ENCODE measurements at regions not wholly inside any gene's neighbourhood (a gene's known extent, or its start where the extent isn't known, plus 50 kb on each side); places are given as distances from the start of the nearest gene placed in this dataset.
"Not testable (repeated sequence)": the region's sequence is repeated elsewhere in the genome, so short reads cannot be mapped to it uniquely, and the experiment has no call there.

DNA sequence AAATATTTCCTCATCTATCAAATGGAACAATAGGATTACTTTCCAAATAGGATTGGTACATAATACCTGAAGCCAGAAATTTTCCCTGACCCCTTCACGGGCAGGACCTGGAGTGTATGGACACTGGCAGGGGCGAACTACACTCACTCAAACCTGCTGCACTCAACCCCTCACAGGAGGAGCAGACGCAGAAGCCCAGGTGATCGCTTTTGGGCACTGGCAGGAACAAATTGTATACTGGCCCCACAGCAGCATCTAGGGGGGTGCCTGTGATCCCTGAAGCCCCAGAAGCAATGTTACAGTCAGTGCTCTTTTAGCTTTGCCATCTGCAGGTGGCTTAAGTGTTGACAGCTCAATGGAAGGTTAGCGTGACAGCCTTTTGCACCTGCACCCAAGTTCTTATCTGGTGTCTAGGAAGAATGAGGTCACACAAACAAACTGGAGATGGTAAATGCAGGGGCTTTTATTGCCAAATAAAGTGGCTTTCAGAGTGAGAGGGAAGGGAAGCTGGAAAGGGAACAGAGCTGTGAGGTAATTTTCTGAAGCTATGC, 199.2 kb upstream of the NEGR1 start:
- no peak for DNase-seq

- DNase-seq, result no peak
Measured at GRCh38 chr1:72466376-72466775, 184.0 kb upstream of the NEGR1 start.

DNA sequence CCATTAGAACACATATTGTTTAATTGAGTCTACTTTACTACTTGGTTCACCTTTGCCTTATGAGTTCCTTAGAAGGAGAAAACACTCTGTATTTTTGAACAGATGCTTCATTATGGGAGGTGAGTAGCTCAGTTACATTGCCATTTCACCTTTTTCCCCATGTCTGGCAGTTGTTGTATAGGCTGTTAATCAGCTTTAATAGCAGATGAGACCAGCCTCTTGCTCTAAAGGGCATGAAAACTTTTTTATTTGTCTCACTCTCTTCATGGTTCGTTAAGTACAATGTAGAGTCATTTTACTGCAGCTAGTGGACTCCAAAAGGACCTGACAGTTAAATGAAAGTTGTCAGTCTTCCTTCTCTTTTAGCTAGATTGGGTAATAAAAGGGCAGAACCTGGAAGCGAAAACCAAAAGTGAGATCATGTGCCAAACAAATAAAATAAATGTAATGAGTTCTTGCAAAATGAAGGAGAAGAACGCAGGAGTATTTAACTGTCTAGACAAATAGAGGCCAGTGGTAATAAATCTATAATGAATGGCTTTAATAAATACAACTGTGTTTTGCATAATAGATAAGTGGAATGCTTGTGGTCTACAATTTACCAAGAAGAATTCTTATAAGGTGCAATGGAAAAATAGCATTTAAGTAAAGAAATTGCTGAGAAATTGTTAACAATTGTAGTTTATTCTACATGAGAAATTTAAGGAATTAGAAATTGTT, 180.0 kb upstream of the NEGR1 start:
- no peak for DNase-seq

- DNase-seq, result no peak
Measured at GRCh38 chr1:72442262-72442661, 159.9 kb upstream of the NEGR1 start.

- no peak for DNase-seq
Measured at GRCh38 chr1:72439036-72439435, 156.7 kb upstream of the NEGR1 start.

- no peak for DNase-seq
Measured at GRCh38 chr1:72438270-72438669, 155.9 kb upstream of the NEGR1 start.

DNA sequence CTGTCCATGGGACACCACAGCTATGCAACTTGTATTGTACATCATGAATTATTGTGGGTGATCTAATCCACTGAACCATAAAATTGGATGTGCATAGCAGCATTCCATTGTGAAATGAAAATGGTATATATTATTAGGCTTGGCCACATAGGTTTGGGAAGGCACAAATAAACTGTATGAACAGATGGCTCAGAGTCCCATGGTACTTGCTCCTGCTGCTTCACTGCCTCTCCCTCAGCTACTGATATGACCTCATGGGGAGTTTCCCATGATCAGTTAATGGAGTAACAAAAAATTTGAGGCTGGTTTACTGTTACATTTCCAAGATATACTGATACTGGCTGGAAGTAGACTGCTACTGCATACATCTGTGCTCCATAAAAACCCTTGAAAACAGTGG, 152.7 kb upstream of the NEGR1 start:
- no peak for DNase-seq

DNA sequence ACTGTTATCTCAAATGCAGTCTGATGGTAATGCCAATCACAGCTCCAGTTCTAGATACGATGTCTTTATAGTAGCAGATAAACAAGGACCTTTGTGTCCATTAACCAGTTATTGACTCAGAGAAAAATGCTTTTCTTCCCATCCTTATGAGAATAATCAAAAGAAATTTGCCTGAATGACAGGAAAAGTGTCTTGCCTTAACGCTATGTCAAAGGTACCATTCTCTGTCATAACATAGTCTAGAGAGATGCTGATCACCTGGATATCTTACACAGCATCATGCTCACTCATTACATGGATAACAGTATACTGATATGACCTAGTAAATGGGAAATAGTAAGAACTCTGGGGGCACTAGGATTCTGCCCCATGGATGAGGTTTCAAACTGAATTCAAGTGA, 151.7 kb upstream of the NEGR1 start:
- no peak for DNase-seq

DNA sequence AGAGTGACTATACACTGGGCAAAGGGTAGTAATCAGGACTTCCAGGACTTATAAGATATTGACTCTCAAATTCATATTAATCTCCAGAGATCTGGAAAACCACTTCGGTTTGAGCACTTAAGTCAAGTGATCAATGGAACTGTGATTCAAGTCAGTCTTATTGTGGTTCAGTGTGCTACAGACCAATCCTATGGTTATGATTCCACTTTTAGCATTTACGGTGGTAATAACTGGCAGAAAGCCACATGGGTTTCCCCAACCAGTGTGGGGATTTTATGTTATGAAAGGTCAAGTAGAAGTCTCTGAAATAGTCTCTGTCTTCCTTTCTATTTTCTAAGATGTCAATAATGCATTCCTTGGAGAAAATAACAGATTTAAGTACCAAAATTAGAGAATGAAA, 151.3 kb upstream of the NEGR1 start:
- DNase-seq, result no peak

DNA sequence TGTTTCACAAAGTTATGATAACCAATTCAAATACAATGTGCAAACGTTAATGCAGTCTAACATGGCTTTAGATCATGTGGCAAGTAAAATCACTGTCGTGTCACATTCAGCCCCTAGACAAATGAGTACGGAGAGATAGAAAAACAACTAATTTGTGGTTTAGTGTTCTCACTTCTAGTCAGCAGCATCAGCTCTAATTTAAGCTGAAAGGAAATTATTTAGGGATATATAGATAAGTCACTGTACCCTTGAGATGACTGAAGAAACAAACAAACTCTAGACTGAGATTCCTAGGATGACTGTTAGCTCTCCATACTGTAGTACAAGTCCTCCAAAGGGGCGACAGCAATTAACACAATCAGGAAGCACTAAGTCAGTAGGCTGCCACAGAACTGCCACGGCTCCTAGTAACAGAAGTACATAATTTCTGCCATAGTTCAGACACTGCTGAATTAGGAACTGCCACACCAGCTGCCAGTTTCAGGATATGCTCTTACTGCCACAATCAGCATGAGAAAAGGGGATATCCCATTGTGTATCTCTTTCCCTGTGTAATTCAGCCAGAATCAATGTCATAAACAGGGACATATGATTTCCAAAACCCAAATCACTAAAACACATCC, 150.4 kb upstream of the NEGR1 start:
- no peak for DNase-seq

GRCh38 chr1:72431810-72432209, 149.5 kb upstream of the NEGR1 start:
- DNase-seq, result no peak

DNA sequence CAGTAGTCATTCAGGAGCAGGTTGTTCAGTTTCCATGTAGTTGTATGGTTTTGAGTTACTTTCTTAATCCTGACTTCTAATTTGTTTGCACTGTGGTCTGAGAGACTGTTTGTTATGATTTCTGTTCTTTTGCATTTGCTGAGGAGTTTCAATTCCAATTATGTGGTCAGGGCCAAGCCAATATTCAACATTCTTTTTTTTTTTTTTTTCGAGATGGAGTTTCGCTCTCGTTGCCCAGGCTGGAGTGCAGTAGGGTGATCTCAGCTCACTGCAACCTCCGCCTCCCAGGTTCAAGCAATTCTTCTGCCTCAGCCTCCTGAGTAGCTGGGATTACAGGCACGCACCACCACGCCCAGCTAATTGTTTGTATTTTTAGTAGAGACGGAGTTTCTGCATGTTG, 145.9 kb upstream of the NEGR1 start:
- not testable (repeated sequence) for DNase-seq

- no peak for DNase-seq
Measured at GRCh38 chr1:72419229-72419628, 136.9 kb upstream of the NEGR1 start.

- no peak for DNase-seq
Measured at GRCh38 chr1:72412286-72412685, 129.9 kb upstream of the NEGR1 start.

DNA sequence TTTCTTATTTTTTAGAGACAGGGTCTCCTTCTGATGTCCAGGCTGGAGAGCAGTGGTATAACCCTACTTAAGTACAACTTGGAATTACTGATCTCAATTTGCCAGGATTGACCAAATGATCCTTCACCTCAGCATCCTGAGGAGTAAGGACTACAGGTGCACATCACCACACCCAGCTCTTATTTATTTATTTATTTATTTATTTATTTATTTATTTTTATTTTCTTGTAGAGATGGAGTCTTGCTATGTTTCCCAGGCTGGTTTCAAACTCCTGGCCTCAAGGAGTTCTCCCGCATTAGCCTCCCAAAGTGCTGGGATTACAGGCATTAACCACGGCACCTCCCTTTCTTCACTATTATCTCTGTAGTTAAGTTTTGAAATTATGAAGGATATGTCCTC, 117.5 kb upstream of the NEGR1 start:
- no peak for DNase-seq

DNA sequence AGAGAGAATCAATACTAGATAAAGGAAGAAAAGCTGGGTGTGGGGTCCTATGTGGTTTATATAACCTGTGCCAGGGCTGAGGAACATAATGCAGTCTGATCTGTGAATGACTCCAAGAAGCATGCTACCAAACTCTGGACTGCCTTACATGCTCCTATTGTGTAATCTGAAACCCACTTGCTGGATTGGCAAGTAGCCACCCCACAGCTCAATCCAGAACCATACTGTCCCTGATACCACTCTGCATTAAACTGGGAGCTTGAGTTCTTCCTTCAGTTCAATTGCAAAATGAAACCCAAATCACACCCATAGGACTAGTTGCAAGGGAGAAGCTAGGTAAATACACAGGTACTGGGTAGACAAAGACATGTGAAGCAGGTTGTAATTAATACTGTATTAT, 115.4 kb upstream of the NEGR1 start:
- DNase-seq, result no peak

DNA sequence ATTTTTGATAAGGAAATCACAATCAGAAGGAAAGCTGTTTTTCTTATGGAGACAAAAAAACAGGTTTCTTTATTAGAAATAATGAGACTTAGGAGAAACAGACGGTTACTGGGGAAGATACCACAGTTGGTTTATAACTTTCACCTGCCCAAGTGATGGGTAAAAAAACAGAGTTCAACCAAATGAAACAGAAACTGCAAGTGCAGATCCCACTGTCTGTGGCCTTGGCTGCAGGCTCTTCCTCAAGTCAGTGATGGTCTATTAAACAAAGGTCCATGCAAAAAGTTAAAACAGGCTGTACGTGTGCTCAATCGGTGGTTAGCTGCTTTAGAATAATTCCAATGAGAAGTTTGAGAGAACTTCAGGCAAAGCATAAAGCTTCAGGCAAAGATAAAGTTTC, 112.1 kb upstream of the NEGR1 start:
- no peak for DNase-seq

GRCh38 chr1:72379072-72379471, 96.7 kb upstream of the NEGR1 start:
- DNase-seq, result no peak

DNA sequence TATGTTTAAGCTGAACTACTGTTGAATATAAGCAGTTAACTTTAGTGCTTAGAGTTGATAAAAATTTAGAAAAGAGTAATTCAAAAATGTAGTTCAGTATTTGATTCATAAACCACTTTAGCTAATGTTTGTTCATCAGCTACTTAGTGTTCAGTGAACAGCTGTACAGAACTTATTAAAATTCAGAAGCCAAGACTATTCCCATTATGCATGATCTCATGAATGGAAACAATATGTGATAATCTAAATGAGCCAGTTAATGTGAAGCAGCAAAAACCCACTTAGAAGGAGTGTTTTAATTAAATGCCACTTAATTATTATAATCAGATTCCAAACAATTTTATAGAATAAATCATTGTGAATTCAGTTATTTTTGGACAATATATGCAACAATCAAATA, 92.9 kb upstream of the NEGR1 start:
- DNase-seq, result no peak

DNA sequence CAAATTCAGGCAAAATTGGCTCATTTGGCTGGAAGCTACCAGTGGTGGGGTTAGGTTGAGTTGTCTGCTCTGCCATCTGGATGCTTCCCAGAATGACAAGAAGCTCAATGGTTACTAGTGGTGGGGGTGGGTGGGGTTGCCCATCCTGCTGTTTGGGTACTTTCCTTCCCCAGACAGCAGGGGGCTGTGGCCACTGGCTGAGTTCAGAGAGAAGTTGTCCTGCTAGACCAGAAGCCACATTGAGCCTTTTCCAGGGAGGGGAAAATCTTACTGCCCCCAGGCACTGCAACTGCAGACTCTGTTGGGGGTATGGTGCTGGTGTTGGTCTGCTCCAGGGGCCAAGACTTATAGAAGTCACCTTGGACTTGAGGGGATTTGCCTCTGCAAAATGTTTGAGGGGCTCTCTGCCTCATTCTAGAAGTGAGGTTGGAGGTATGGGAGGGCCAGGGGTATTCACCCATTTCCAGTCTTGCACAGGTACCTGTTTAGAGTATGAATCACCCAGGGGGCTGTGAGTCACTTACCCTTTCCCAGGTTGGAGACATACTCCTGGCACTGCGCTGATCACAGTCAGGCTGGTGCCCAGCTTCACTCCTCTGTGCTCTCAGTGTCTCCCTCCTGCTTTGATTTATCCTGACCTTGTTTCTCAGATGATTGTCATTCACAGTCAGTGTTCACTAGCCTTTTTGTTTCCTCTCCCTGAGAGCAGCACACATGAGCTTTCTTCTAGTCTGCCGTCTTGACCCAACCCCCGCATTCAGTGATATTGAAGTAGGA, 89.1 kb upstream of the NEGR1 start:
- DNase-seq, result no peak

- DNase-seq, result not testable (repeated sequence)
Measured at GRCh38 chr1:72370836-72371235, 88.5 kb upstream of the NEGR1 start.

- DNase-seq, result no peak
Measured at GRCh38 chr1:72369069-72369757, 86.9 kb upstream of the NEGR1 start.

DNA sequence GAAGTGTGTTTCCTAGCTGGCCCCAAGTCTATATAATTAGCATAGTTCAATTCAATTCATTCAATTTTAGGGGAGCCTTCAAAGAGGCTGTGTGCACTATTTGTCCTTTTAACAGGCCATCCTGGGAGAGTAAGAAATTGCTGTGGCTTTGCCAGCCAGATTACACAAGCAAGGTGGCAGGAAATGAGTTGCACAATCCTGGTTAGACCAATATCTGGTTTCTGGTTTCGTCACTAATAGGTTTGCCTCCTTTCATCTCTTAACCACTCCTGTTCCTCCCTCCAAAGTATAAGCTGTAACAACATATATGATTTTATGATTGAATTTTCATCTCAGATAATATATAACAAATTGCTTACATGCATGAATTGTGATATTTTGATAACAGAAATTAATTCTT, 84.1 kb upstream of the NEGR1 start:
- no peak for DNase-seq
